Pancreas (tissue), 10 donors: ENCODE measurements at regions not wholly inside any gene's neighbourhood (a gene's known extent, or its start where the extent isn't known, plus 50 kb on each side); places are given as distances from the start of the nearest gene placed in this dataset.
A peak's percentile ranks its signal among the peaks of the same experiment; 100 is the strongest.

Source experiments
- ATAC-seq, 4 donors: fragments of 200-7000 bp; cut with Tn5 transposase; one replicate each; pipeline versions ENCODE4 v1.8.0 to v1.9.1; 2020; ENCODE audit warnings: mild to moderate bottlenecking in 4 of 4, moderate library complexity in 4 of 4
- DNase-seq, 6 donors: peaks; one replicate each; pipeline ENCODE4 v3.0.0-alpha.2; 2020
- FAIRE-seq: peaks from 2 replicates; lab custom pipeline; 2012; peaks lifted over from hg19 to GRCh38; lab: Jason Lieb, UNC
- H3K27ac ChIP-seq, 4 donors: fragments of 200-600 bp; sonication (generic); 1 replicate in 3 of 4; 2 replicates in 1 of 4; pipeline versions ENCODE4 v1.5.0 to v1.8.0; 2020
- H3K27me3 ChIP-seq, 4 donors: fragments of 200-600 bp; one replicate each; pipeline ENCODE4 v1.8.0; 2021
- H3K36me3 ChIP-seq, 3 donors: fragments of 200-600 bp; sonication (generic) in 1 of 3; one replicate each; pipeline versions ENCODE4 v1.5.0 to v1.8.0; 2020 to 2021
- H3K4me1 ChIP-seq, 3 donors: fragments of 200-600 bp; one replicate each; pipeline ENCODE4 v1.8.0; 2021
- H3K4me3 ChIP-seq, 4 donors: fragments of 200-600 bp; sonication (generic) in 2 of 4; one replicate each; pipeline versions ENCODE4 v1.5.0 to v1.8.0; 2020 to 2021
- H3K9me3 ChIP-seq, 4 donors: fragments of 200-600 bp; one replicate each; pipeline ENCODE4 v1.8.0; 2021
- WGBS, 2 donors: extraction: QIAGEN DNeasy Blood & Tissue Kit; methylation state at CpG; one replicate each; pipeline ENCODE4 v1.1.7; 2013; 5-methylcytosine and 5-hydroxymethylcytosine counted together
- intact Hi-C, 3 donors: fragments of 100-400 bp; cut with DNase I; formaldehyde crosslinking; loops; one replicate each; pipeline versions ENCODE4 v1.11.1 to v1.14.2; 2022
- TF ChIP-seq, protein P1 (sequence below), 4 donors: fragments of 200-600 bp; sonication (generic) in 3 of 4; IDR thresholded peaks; one replicate each; pipeline versions ENCODE4 v1.5.0 to v1.8.0; 2021; ENCODE audit warnings: antibody characterized with exemption in 4 of 4
- donor health status: healthy with polysubstance abuse.
- donor health status: DM: no; HTN: no; CAD: no; lungs with moderate emphysema.
- donor health status: DM: no; HTN: no; CAD: no.
- donor health status: control.
- donor health status: control.
- donor health status: Bipolar disorder and iron deficiency.
- donor health status: DM: yes; HTN: yes; CAD: no.
- donor health status: DM: no; HTN: no; CAD: no.
- donor health status: DM: no; HTN: no; CAD: no.
- donor health status: DM: yes; HTN: yes; CAD: no.

DNA sequence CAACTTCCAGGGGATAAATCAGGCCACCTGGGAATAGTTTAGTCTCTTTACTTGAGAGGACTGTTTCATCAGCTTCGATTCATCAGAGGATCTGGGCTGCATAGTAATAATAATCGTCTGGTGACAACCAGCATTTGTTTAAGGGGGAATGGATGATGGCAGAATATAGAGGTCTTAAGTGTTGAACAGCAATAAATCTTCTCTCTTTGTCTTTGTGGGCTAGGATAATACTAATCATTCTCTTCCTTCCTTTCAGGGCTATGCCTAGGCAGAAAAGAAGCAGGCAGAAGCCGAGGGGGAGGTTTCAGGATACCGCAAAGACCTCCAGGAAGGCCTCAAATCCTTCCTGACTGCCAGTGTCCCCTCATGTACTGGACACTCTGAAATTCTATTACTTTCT, 150.4 kb upstream of the GAREM1 start:
- DNase-seq (no peak), FAIRE-seq (no peak), ATAC-seq (no peak)
- H3K4me3 ChIP-seq: no peak overlapping the region
- H3K4me1 ChIP-seq: no peaks in the 10 kb centered on the region
- no peaks in the 10 kb centered on the region for H3K9me3 ChIP-seq
- H3K27ac ChIP-seq: no peak overlapping the region
- H3K27me3 ChIP-seq: no peaks in the 10 kb centered on the region
- TF ChIP-seq, protein P1, sequence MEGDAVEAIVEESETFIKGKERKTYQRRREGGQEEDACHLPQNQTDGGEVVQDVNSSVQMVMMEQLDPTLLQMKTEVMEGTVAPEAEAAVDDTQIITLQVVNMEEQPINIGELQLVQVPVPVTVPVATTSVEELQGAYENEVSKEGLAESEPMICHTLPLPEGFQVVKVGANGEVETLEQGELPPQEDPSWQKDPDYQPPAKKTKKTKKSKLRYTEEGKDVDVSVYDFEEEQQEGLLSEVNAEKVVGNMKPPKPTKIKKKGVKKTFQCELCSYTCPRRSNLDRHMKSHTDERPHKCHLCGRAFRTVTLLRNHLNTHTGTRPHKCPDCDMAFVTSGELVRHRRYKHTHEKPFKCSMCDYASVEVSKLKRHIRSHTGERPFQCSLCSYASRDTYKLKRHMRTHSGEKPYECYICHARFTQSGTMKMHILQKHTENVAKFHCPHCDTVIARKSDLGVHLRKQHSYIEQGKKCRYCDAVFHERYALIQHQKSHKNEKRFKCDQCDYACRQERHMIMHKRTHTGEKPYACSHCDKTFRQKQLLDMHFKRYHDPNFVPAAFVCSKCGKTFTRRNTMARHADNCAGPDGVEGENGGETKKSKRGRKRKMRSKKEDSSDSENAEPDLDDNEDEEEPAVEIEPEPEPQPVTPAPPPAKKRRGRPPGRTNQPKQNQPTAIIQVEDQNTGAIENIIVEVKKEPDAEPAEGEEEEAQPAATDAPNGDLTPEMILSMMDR (IDR thresholded peaks at IDR 0.05): no peak
- intact Hi-C loops: no loop called here
- WGBS, 2 donors: 55 to 72% methylated on average over 4 of the region's 4 CpGs
- no peaks in the 10 kb centered on the region for H3K36me3 ChIP-seq

DNA sequence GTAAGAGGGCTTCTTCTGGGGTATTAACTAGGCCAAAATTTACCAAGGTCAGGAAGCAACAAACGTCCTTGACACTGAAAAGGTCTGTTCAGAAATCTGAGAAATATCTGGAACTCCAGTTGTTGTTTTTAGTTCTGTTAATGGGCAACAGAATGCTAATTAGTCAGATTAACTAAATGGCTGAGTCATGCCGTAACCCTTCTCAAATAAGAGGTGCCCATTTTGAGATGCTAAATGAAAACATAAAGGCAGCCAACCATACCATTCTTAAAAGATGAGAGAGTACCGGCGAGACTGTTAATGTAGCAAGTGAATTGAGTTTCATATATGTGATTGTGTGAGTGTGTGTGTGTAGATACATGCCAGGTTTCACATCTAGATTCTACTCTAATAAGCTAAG, 147.9 kb upstream of the GAREM1 start:
- 73 to 79% methylated on average over 4 of the region's 4 CpGs for WGBS, 2 donors
- no peak overlapping the region for H3K4me3 ChIP-seq
- no peaks in the 10 kb centered on the region for H3K9me3 ChIP-seq
- no peak overlapping the region for H3K27ac ChIP-seq
- H3K36me3 ChIP-seq: no peaks in the 10 kb centered on the region
- no peaks in the 10 kb centered on the region for H3K4me1 ChIP-seq
- TF ChIP-seq, protein P1 (IDR thresholded peaks at IDR 0.05): no peak
- intact Hi-C loops: no loop called here
- DNase-seq: no peak
- no peaks in the 10 kb centered on the region for H3K27me3 ChIP-seq
- no peak for FAIRE-seq
- no peak for ATAC-seq

DNA sequence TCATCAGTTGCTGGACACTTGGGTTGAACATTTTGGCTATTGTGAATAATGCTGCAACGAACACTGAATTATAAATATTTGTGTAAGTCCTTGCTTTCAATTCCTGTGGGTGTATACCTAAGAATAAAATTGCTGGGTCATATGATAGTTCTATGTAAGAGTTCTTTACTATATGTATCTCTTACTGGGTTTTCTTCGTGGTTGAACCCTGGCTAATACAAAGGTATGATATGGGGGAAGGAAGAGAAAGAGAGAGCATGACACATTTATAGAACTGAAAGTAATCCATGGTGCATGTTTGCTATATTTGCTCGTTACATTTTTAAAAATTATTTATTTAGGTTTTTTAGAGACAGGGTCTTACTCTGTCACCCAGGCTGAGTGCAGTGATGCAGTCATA, 143.1 kb upstream of the GAREM1 start:
- H3K4me3 ChIP-seq: no peak overlapping the region
- no peak for DNase-seq
- TF ChIP-seq, protein P1 (IDR thresholded peaks at IDR 0.05): no peak
- WGBS, 2 donors: 65 to 78% methylated on average over 3 of the region's 3 CpGs
- H3K27ac ChIP-seq: no peak overlapping the region
- H3K4me1 ChIP-seq: no peaks in the 10 kb centered on the region
- FAIRE-seq: no peak
- H3K27me3 ChIP-seq: no peaks in the 10 kb centered on the region
- no peaks in the 10 kb centered on the region for H3K36me3 ChIP-seq
- intact Hi-C loops: no loop called here
- no peaks in the 10 kb centered on the region for H3K9me3 ChIP-seq
- no peak for ATAC-seq

GRCh38 chr18:32612651-32613050, 142.0 kb upstream of the GAREM1 start:
- intact Hi-C loops: no loop called here
- DNase-seq (no peak), ATAC-seq (peak in 1 of 4 donors; percentile 30), FAIRE-seq (no peak)
- Histone ChIP-seq H3K36me3 (no peaks in the 10 kb centered on the region), H3K9me3 (no peaks in the 10 kb centered on the region), H3K27me3 (no peaks in the 10 kb centered on the region), H3K4me1 (no peaks in the 10 kb centered on the region), H3K4me3 (no peak overlapping the region), H3K27ac (no peak overlapping the region)
- 42 to 56% methylated on average over 3 of the region's 3 CpGs for WGBS, 2 donors
- TF ChIP-seq, protein P1 (IDR thresholded peaks at IDR 0.05): no peak

- no peaks in the 10 kb centered on the region for H3K36me3 ChIP-seq
- WGBS, 2 donors: 6 to 7% methylated on average over 1 of the region's 1 CpG
- TF ChIP-seq, protein P1 (IDR thresholded peaks at IDR 0.05): no peak
- intact Hi-C loops: no loop called here
- DNase-seq: no peak
- no peak overlapping the region for H3K4me3 ChIP-seq
- H3K9me3 ChIP-seq: no peaks in the 10 kb centered on the region
- FAIRE-seq: no peak
- no peak overlapping the region for H3K27ac ChIP-seq
- no peak for ATAC-seq
- no peaks in the 10 kb centered on the region for H3K27me3 ChIP-seq
- H3K4me1 ChIP-seq: no peaks in the 10 kb centered on the region
These were observed 139.5 kb upstream of the GAREM1 start for GRCh38 chr18:32610176-32610575.
